ENCODE measurements at regions not wholly inside any gene's neighbourhood (a gene's known extent, or its start where the extent isn't known, plus 50 kb on each side); places are given as distances from the start of the nearest gene placed in this dataset.

- intact Hi-C loops (cut with DNase I): no loop called here
- Histone ChIP-seq H3K9me3 (peaks cover 0 to 4% (median 0%) of the 10 kb centered on the region in 12 donors), H3K4me3 (peak overlapping the region in 2 of 12 donors; percentile 7 to 20), H3K4me1 (peaks cover 0 to 8% (median 0%) of the 10 kb centered on the region in 12 donors), H3K27ac (no peak overlapping the region), H3K27me3 (no peaks in the 10 kb centered on the region), H3K36me3 (no peaks in the 10 kb centered on the region)
- TF ChIP-seq POLR2A (IDR thresholded peaks at IDR 0.05) (no peak), CTCF (IDR thresholded peaks at IDR 0.05) (no peak)
- DNase-seq (no peak), ATAC-seq (no peak)
- WGBS, 4 donors: 46 to 65% (median 55%) methylated on average over 4 of the region's 4 CpGs
These were observed 586.9 kb downstream of the TLE4 start for GRCh38 chr9:80158554-80159170.

GRCh38 chr9:80158131-80158530 lies 586.4 kb downstream of the TLE4 start:
- DNase-seq: no peak
- ATAC-seq: no peak
- Histone ChIP-seq H3K36me3 (no peaks in the 10 kb centered on the region), H3K4me1 (peaks cover 0 to 8% (median 0%) of the 10 kb centered on the region in 12 donors), H3K4me3 (peak overlapping the region in 2 of 12 donors; percentile 7 to 20), H3K9me3 (peaks cover 0 to 7% (median 0%) of the 10 kb centered on the region in 12 donors), H3K27ac (no peak overlapping the region), H3K27me3 (no peaks in the 10 kb centered on the region)
- 44 to 59% (median 55%) methylated on average over 4 of the region's 4 CpGs for WGBS, 4 donors
- no peak for TF ChIP-seq POLR2A (IDR thresholded peaks at IDR 0.05)
- TF ChIP-seq CTCF (IDR thresholded peaks at IDR 0.05): no peak
- intact Hi-C loops (cut with DNase I): no loop called here

- intact Hi-C loops (cut with DNase I): no loop called here
- no peak for ATAC-seq
- WGBS, 4 donors: 36 to 55% (median 43%) methylated on average over 4 of the region's 4 CpGs
These were observed 585.8 kb downstream of the TLE4 start for GRCh38 chr9:80157561-80157983.

More at GRCh38 chr9:80157561-80157983, 585.8 kb downstream of the TLE4 start:
- DNase-seq: no peak
- Histone ChIP-seq H3K27me3 (no peaks in the 10 kb centered on the region), H3K36me3 (no peaks in the 10 kb centered on the region), H3K4me1 (peaks cover 0 to 8% (median 0%) of the 10 kb centered on the region in 12 donors), H3K27ac (no peak overlapping the region), H3K9me3 (peaks cover 0 to 7% (median 0%) of the 10 kb centered on the region in 12 donors), H3K4me3 (no peak overlapping the region)
- TF ChIP-seq CTCF (IDR thresholded peaks at IDR 0.05): no peak
- no peak for TF ChIP-seq POLR2A (IDR thresholded peaks at IDR 0.05)
